ENCODE measurements at regions not wholly inside any gene's neighbourhood (a gene's known extent, or its start where the extent isn't known, plus 50 kb on each side); places are given as distances from the start of the nearest gene placed in this dataset.

- CTCF ChIA-PET = no interaction called here
- POLR2A ChIA-PET (ENCODE audit: low non-redundant PET) = no interaction called here
- DNase-seq (ENCODE audit: low spot score) = no peak
- no peak overlapping the region for H3K27ac ChIP-seq
- no peak for TF ChIP-seq CTCF (conservative IDR thresholded peaks at IDR 0.05; ENCODE audit: low read depth)
These were observed 141.3 kb downstream of the ZNF664 start for GRCh38 chr12:124114316-124114715.

GRCh38 chr12:124115496-124115895 lies 142.5 kb downstream of the ZNF664 start:
- DNase-seq (ENCODE audit: low spot score) = no peak
- no peak for TF ChIP-seq CTCF (conservative IDR thresholded peaks at IDR 0.05; ENCODE audit: low read depth)
- ChIA-PET CTCF (interaction anchor here (0.6 kb wide), 1 partner anchor 378 kb away, joined by 6 read pairs; no protein-coding TSS in a partner anchor), POLR2A (ENCODE audit: low non-redundant PET) (no interaction called here)
- H3K27ac ChIP-seq = no peak overlapping the region

- DNase-seq (ENCODE audit: low spot score) = no peak
- CTCF ChIA-PET = no interaction called here
- POLR2A ChIA-PET (ENCODE audit: low non-redundant PET) = no interaction called here
- no peak for TF ChIP-seq CTCF (conservative IDR thresholded peaks at IDR 0.05; ENCODE audit: low read depth)
- H3K27ac ChIP-seq = no peak overlapping the region
These were observed 143.1 kb downstream of the ZNF664 start for GRCh38 chr12:124115976-124116690.

- no peak for TF ChIP-seq CTCF (conservative IDR thresholded peaks at IDR 0.05; ENCODE audit: low read depth)
- CTCF ChIA-PET = no interaction called here
- DNase-seq (ENCODE audit: low spot score) = no peak
- POLR2A ChIA-PET (ENCODE audit: low non-redundant PET) = no interaction called here
- H3K27ac ChIP-seq = no peak overlapping the region
These were observed 147.7 kb downstream of the ZNF664 start for GRCh38 chr12:124120739-124121138.

- TF ChIP-seq CTCF (conservative IDR thresholded peaks at IDR 0.05; ENCODE audit: low read depth) = no peak
- no peak overlapping the region for H3K27ac ChIP-seq
- POLR2A ChIA-PET (ENCODE audit: low non-redundant PET) = no interaction called here
- CTCF ChIA-PET = no interaction called here
- DNase-seq (ENCODE audit: low spot score) = no peak
These were observed 149.7 kb downstream of the ZNF664 start for GRCh38 chr12:124122722-124123121.

GRCh38 chr12:124123296-124124000 lies 150.4 kb downstream of the ZNF664 start:
- no peak for DNase-seq (ENCODE audit: low spot score)

More at GRCh38 chr12:124123296-124124000, 150.4 kb downstream of the ZNF664 start:
- ChIA-PET CTCF (no interaction called here), POLR2A (ENCODE audit: low non-redundant PET) (no interaction called here)
- H3K27ac ChIP-seq = no peak overlapping the region
- no peak for TF ChIP-seq CTCF (conservative IDR thresholded peaks at IDR 0.05; ENCODE audit: low read depth)
